ENCODE measurements at regions not wholly inside any gene's neighbourhood (a gene's known extent, or its start where the extent isn't known, plus 50 kb on each side); places are given as distances from the start of the nearest gene placed in this dataset.
A peak's percentile ranks its signal among the peaks of the same experiment; 100 is the strongest.

DNA sequence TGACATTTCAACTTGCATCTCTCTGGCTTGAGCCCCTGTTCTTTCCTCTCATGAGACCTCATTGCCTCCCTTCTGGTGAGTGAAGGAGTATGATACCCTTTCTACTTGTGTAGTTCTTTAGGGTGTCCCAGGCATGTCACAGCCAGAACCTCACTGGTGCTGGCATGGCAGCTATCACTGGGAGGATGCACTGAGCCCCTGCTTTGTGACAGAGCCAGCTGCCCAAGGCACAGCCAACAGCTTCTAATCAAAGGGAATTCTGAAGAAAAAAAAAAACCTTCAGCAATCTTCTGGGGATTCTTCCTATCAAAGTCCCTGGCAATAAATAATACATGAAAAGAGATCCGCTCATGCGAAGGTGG, 652.6 kb upstream of the KLF4 start:
- Histone ChIP-seq H3K9ac (ENCODE audit: low read length in 5 of 5) (no peak overlapping the region), H3K27ac (ENCODE audit: low read depth, low read length) (peak overlapping the region; percentile 38)

DNA sequence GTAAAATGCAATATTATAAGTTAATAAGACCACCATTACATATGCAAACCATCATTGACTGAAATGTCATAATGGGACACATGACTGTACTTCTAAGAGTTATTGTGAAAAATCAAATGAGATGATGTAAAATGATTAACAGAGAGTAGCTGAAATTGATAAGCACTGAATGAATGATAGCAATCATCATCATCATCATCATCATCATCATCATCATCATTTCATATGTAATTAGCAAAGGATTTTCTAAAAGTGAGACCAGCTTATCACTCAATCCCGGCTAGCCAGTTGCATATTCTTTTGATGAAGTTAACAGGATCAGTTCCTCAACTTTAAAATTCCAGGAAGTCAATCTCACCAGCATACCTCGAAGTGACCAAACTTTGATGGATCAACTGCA, 650.3 kb upstream of the KLF4 start:
- H3K4me1 ChIP-seq (ENCODE audit: control insufficient read depth in 5 of 5, insufficient read depth in 5 of 5, low read length in 5 of 5) = peaks cover 8 to 24% (median 19%) of the 10 kb centered on the region in 5 donors
- peaks cover 0 to 6% (median 0%) of the 10 kb centered on the region in 5 donors for H3K9me3 ChIP-seq (ENCODE audit: control insufficient read depth in 5 of 5, low read length in 5 of 5)
- no peaks in the 10 kb centered on the region for H3K27me3 ChIP-seq (ENCODE audit: control insufficient read depth in 5 of 5, insufficient read depth in 4 of 5, low read length in 5 of 5)
- no peak overlapping the region for H3K4me3 ChIP-seq (ENCODE audit: low read depth in 1 of 5, low read length in 5 of 5)
- H3K36me3 ChIP-seq (ENCODE audit: control insufficient read depth in 5 of 5, insufficient read depth in 5 of 5, low read length in 5 of 5) = no peaks in the 10 kb centered on the region
- H3K9ac ChIP-seq (ENCODE audit: low read length in 5 of 5) = no peak overlapping the region
- H3K27ac ChIP-seq (ENCODE audit: low read depth, low read length) = no peak overlapping the region

More for the DNA sequence above, 652.6 kb upstream of the KLF4 start:
- H3K27me3 ChIP-seq (ENCODE audit: control insufficient read depth in 5 of 5, insufficient read depth in 4 of 5, low read length in 5 of 5) = no peaks in the 10 kb centered on the region
- no peaks in the 10 kb centered on the region for H3K36me3 ChIP-seq (ENCODE audit: control insufficient read depth in 5 of 5, insufficient read depth in 5 of 5, low read length in 5 of 5)
- H3K4me3 ChIP-seq (ENCODE audit: low read depth in 1 of 5, low read length in 5 of 5) = peak overlapping the region in 1 of 5 donors; percentile 1
- H3K9me3 ChIP-seq (ENCODE audit: control insufficient read depth in 5 of 5, low read length in 5 of 5) = peaks cover 0 to 2% (median 0%) of the 10 kb centered on the region in 5 donors
- H3K4me1 ChIP-seq (ENCODE audit: control insufficient read depth in 5 of 5, insufficient read depth in 5 of 5, low read length in 5 of 5) = peaks cover 8 to 24% (median 17%) of the 10 kb centered on the region in 5 donors

DNA sequence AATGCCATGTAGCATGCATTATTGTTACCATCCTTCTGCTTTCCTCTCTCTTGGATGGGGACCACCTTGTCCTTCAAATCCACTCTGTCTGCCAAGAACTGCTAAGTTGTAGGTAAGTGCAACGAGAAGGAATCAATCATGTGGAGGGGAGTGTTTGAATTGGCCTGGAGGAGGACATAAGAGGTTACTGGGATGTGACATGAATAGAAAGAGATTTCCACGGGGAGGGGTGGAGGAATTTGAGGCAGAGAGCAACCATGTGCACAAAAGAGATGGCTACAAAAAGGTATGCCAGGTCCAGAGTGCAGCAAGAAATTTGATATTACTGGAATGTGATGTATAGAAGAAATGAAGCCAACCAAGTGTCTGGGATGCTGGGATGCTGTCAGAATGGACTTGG, 648.9 kb upstream of the KLF4 start:
- H3K9ac ChIP-seq (ENCODE audit: low read length in 5 of 5) = no peak overlapping the region
- peaks cover 8 to 24% (median 19%) of the 10 kb centered on the region in 5 donors for H3K4me1 ChIP-seq (ENCODE audit: control insufficient read depth in 5 of 5, insufficient read depth in 5 of 5, low read length in 5 of 5)
- no peak overlapping the region for H3K4me3 ChIP-seq (ENCODE audit: low read depth in 1 of 5, low read length in 5 of 5)
- no peak overlapping the region for H3K27ac ChIP-seq (ENCODE audit: low read depth, low read length)
- no peaks in the 10 kb centered on the region for H3K36me3 ChIP-seq (ENCODE audit: control insufficient read depth in 5 of 5, insufficient read depth in 5 of 5, low read length in 5 of 5)
- H3K9me3 ChIP-seq (ENCODE audit: control insufficient read depth in 5 of 5, low read length in 5 of 5) = peaks cover 0 to 6% (median 0%) of the 10 kb centered on the region in 5 donors
- H3K27me3 ChIP-seq (ENCODE audit: control insufficient read depth in 5 of 5, insufficient read depth in 4 of 5, low read length in 5 of 5) = no peaks in the 10 kb centered on the region

DNA sequence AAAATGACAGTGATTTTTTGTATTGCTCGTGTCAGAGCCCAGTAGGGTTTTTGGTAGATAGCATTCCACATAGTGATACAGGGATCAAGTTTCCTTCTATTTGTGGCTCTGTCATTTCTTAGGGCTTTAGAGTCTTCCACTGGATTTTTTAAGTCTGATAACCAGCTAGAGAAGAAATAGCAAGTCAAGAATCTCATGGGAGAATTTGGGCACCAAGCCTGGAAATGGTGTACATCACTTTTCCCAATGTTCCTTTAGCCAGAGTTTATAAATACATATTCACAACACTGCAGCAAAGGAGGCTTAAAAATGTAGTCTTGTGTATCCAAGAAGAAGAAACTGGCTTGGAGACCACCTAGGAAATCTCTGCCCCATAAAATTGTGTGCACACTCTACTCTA, 647.1 kb upstream of the KLF4 start:
- H3K27ac ChIP-seq (ENCODE audit: low read depth, low read length) = no peak overlapping the region
- H3K9me3 ChIP-seq (ENCODE audit: control insufficient read depth in 5 of 5, low read length in 5 of 5) = peaks cover 0 to 6% (median 0%) of the 10 kb centered on the region in 5 donors
- H3K36me3 ChIP-seq (ENCODE audit: control insufficient read depth in 5 of 5, insufficient read depth in 5 of 5, low read length in 5 of 5) = no peaks in the 10 kb centered on the region
- H3K9ac ChIP-seq (ENCODE audit: low read length in 5 of 5) = no peak overlapping the region
- no peak overlapping the region for H3K4me3 ChIP-seq (ENCODE audit: low read depth in 1 of 5, low read length in 5 of 5)
- no peaks in the 10 kb centered on the region for H3K27me3 ChIP-seq (ENCODE audit: control insufficient read depth in 5 of 5, insufficient read depth in 4 of 5, low read length in 5 of 5)
- H3K4me1 ChIP-seq (ENCODE audit: control insufficient read depth in 5 of 5, insufficient read depth in 5 of 5, low read length in 5 of 5) = peaks cover 0 to 6% (median under 1%) of the 10 kb centered on the region in 5 donors

DNA sequence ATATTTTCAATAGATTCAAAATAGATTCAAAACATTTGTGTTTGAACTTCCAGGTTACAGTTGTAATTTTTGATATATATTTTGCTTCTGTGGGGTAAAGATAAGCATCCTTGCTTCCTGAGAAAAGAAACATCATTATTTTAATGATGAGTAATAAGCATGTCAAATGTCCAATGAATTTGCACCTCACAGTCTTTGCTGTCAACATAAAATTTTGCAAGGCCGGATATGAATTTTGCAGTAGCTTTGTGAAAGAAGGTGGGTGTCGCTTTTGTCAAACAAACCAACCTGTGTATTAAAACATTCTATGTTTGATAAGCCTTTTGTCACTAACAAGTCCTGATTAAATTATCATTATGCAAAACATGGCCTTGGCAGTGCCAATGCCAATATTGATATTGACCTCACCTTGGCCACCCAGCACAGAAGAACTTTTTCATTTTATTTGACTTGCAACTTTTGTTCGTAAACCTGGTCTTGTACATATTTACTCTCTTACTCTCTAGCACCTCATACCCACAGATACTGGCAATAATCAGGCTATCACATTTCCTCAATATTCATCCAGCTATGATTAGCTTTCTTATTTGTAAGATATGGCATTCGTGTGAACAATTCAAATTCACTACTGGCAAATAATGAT, 645.0 kb upstream of the KLF4 start:
- Histone ChIP-seq H3K36me3 (ENCODE audit: control insufficient read depth in 5 of 5, insufficient read depth in 5 of 5, low read length in 5 of 5) (no peaks in the 10 kb centered on the region), H3K9ac (ENCODE audit: low read length in 5 of 5) (no peak overlapping the region), H3K27me3 (ENCODE audit: control insufficient read depth in 5 of 5, insufficient read depth in 4 of 5, low read length in 5 of 5) (no peaks in the 10 kb centered on the region), H3K4me3 (ENCODE audit: low read depth in 1 of 5, low read length in 5 of 5) (no peak overlapping the region), H3K9me3 (ENCODE audit: control insufficient read depth in 5 of 5, low read length in 5 of 5) (peaks cover 0 to 6% (median 0%) of the 10 kb centered on the region in 5 donors), H3K27ac (ENCODE audit: low read depth, low read length) (no peak overlapping the region), H3K4me1 (ENCODE audit: control insufficient read depth in 5 of 5, insufficient read depth in 5 of 5, low read length in 5 of 5) (peaks cover 0 to 5% (median 0%) of the 10 kb centered on the region in 5 donors)

DNA sequence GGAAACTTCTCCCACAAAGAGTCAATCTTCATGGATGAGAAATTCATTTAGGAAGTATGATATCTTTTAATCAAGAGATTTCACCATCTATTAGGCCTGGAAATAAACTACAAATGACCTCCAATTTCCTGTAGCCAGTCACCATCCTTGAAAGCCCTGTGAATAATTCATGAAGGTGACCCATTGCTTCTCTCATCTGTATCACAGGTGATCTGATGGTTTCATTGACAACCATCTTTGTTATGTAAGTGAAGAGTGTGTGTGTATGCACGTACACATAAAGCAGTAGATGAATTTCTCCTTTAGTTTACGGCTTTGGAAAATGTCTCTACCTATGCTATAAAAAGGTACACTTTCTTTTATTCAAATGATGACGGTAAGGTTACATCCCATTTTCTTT, 644.1 kb upstream of the KLF4 start:
- Histone ChIP-seq H3K27me3 (ENCODE audit: control insufficient read depth in 5 of 5, insufficient read depth in 4 of 5, low read length in 5 of 5) (no peaks in the 10 kb centered on the region), H3K36me3 (ENCODE audit: control insufficient read depth in 5 of 5, insufficient read depth in 5 of 5, low read length in 5 of 5) (no peaks in the 10 kb centered on the region), H3K4me3 (ENCODE audit: low read depth in 1 of 5, low read length in 5 of 5) (no peak overlapping the region), H3K9ac (ENCODE audit: low read length in 5 of 5) (no peak overlapping the region), H3K4me1 (ENCODE audit: control insufficient read depth in 5 of 5, insufficient read depth in 5 of 5, low read length in 5 of 5) (peaks cover 0 to 5% (median 0%) of the 10 kb centered on the region in 5 donors), H3K9me3 (ENCODE audit: control insufficient read depth in 5 of 5, low read length in 5 of 5) (peaks cover 0 to 6% (median 0%) of the 10 kb centered on the region in 5 donors), H3K27ac (ENCODE audit: low read depth, low read length) (no peak overlapping the region)

DNA sequence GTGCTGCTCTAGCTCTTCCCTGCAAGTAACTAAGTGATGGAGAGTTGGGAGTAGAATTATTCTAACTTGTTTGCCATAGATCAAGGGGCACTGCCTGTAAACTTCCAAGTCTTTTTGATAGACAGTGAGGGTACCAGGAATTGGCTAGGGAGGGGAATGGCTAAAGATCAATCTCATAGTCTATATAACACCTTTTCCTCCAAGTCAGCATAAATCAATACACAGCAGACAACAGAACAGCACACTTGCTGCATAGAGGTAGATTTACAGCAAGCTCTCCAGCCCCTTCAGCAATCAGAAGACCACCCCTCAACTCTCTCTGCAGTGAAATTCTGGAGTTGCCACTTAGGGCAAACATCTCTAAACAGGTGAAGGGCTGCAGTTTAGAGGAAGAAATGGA, 643.5 kb upstream of the KLF4 start:
- H3K9ac ChIP-seq (ENCODE audit: low read length in 5 of 5) = no peak overlapping the region
- H3K27me3 ChIP-seq (ENCODE audit: control insufficient read depth in 5 of 5, insufficient read depth in 4 of 5, low read length in 5 of 5) = no peaks in the 10 kb centered on the region
- no peaks in the 10 kb centered on the region for H3K36me3 ChIP-seq (ENCODE audit: control insufficient read depth in 5 of 5, insufficient read depth in 5 of 5, low read length in 5 of 5)
- H3K9me3 ChIP-seq (ENCODE audit: control insufficient read depth in 5 of 5, low read length in 5 of 5) = peaks cover 0 to 6% (median 0%) of the 10 kb centered on the region in 5 donors
- H3K4me3 ChIP-seq (ENCODE audit: low read depth in 1 of 5, low read length in 5 of 5) = no peak overlapping the region
- H3K27ac ChIP-seq (ENCODE audit: low read depth, low read length) = no peak overlapping the region
- H3K4me1 ChIP-seq (ENCODE audit: control insufficient read depth in 5 of 5, insufficient read depth in 5 of 5, low read length in 5 of 5) = peaks cover 0 to 5% (median 0%) of the 10 kb centered on the region in 5 donors

DNA sequence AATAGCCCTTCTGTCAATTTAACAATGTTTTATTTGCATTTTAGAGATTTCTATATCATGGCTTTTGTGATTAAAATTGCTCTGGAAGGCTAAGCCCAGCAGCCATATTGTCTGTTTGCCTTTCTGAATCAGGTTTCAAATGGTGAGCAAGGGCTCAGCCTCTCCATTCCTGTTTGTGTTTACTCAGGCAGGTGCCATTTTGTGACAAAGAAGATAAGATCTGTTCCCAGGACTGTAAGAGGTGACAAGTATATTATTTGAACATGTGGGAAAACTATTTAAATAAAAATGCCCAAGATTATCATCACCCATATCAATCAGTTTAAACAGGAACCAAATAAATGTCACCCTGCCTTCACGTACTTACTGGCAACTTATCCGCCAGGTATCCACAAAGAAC, 641.3 kb upstream of the KLF4 start:
- Histone ChIP-seq H3K4me3 (ENCODE audit: low read depth in 1 of 5, low read length in 5 of 5) (no peak overlapping the region), H3K27me3 (ENCODE audit: control insufficient read depth in 5 of 5, insufficient read depth in 4 of 5, low read length in 5 of 5) (no peaks in the 10 kb centered on the region), H3K9ac (ENCODE audit: low read length in 5 of 5) (no peak overlapping the region), H3K9me3 (ENCODE audit: control insufficient read depth in 5 of 5, low read length in 5 of 5) (no peaks in the 10 kb centered on the region), H3K36me3 (ENCODE audit: control insufficient read depth in 5 of 5, insufficient read depth in 5 of 5, low read length in 5 of 5) (no peaks in the 10 kb centered on the region), H3K4me1 (ENCODE audit: control insufficient read depth in 5 of 5, insufficient read depth in 5 of 5, low read length in 5 of 5) (no peaks in the 10 kb centered on the region), H3K27ac (ENCODE audit: low read depth, low read length) (no peak overlapping the region)

DNA sequence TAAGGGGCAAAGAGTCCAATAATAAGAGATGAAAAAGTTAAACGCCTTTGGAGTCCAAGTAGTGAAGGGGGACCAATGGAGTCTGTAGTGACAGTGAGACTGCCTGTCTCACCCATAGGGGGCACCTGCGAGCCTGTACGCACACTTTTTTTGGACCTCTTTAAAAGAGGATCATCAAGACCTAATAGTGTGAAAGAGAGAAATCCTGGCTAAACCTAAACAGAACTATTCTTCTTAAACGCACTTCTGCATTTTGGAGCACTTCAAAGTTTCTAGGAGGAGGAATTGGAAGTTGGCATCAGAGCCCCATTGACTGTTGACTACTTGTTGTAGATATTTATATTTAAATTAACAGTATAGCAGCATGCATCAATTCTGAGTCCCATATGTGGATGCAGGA, 636.1 kb upstream of the KLF4 start:
- H3K9me3 ChIP-seq (ENCODE audit: control insufficient read depth in 5 of 5, low read length in 5 of 5) = no peaks in the 10 kb centered on the region
- H3K27ac ChIP-seq (ENCODE audit: low read depth, low read length) = no peak overlapping the region
- no peaks in the 10 kb centered on the region for H3K4me1 ChIP-seq (ENCODE audit: control insufficient read depth in 5 of 5, insufficient read depth in 5 of 5, low read length in 5 of 5)
- no peak overlapping the region for H3K9ac ChIP-seq (ENCODE audit: low read length in 5 of 5)
- H3K36me3 ChIP-seq (ENCODE audit: control insufficient read depth in 5 of 5, insufficient read depth in 5 of 5, low read length in 5 of 5) = no peaks in the 10 kb centered on the region
- H3K4me3 ChIP-seq (ENCODE audit: low read depth in 1 of 5, low read length in 5 of 5) = no peak overlapping the region
- H3K27me3 ChIP-seq (ENCODE audit: control insufficient read depth in 5 of 5, insufficient read depth in 4 of 5, low read length in 5 of 5) = no peaks in the 10 kb centered on the region

DNA sequence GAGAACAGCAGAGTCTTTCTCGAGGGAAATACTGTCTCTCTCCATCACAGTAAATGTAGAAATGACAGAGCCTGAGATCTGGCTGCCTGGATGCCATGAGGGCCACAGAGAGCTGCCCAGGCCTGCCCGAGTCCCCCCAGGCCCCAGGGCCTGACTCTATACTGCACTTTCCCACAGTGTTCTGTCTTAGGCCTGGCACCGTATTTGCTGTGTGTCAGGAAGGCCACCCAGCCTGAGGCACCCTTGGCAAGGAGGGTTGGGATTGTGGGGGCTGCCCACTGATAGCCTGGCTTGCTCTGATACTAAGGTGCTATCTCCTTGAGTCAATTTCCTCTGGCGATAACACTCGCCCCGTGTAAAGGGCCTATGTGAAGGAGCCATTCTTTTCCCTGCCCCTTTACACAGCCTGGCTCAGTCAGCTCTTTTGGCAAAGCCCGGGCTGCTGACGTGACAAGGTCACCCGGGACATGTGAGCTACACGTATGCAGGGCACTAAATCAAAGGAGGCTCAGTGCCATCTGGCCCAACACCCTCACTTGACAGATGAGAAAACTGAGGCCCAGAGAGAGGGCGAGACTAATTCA, 630.1 kb upstream of the KLF4 start:
- H3K9ac ChIP-seq (ENCODE audit: low read length in 5 of 5) = no peak overlapping the region
- no peaks in the 10 kb centered on the region for H3K36me3 ChIP-seq (ENCODE audit: control insufficient read depth in 5 of 5, insufficient read depth in 5 of 5, low read length in 5 of 5)
- H3K9me3 ChIP-seq (ENCODE audit: control insufficient read depth in 5 of 5, low read length in 5 of 5) = no peaks in the 10 kb centered on the region
- no peaks in the 10 kb centered on the region for H3K27me3 ChIP-seq (ENCODE audit: control insufficient read depth in 5 of 5, insufficient read depth in 4 of 5, low read length in 5 of 5)
- no peak overlapping the region for H3K4me3 ChIP-seq (ENCODE audit: low read depth in 1 of 5, low read length in 5 of 5)
- H3K27ac ChIP-seq (ENCODE audit: low read depth, low read length) = no peak overlapping the region
- no peaks in the 10 kb centered on the region for H3K4me1 ChIP-seq (ENCODE audit: control insufficient read depth in 5 of 5, insufficient read depth in 5 of 5, low read length in 5 of 5)

Data from subcutaneous abdominal adipose tissue (tissue), 5 donors.